Posterior cingulate gyrus (tissue), 11 donors: ENCODE measurements at regions not wholly inside any gene's neighbourhood (a gene's known extent, or its start where the extent isn't known, plus 50 kb on each side); places are given as distances from the start of the nearest gene placed in this dataset.

Source experiments
- DNase-seq, 10 donors: peaks; one replicate each; pipeline versions ENCODE4 v3.0.0 to v3.0.0-alpha.2; 2020 to 2021; ENCODE audit warnings: mixed read lengths in 3 of 10
- intact Hi-C: fragments of 100-400 bp; cut with DNase I; formaldehyde crosslinking; loops from one replicate; pipeline ENCODE4 v1.15.1; 2023

GRCh38 chr18:45167631-45168280 is 447.5 kb upstream of the SLC14A2 start:
- intact Hi-C loops = no loop called here

GRCh38 chr18:45168866-45169600 is 446.2 kb upstream of the SLC14A2 start:
- DNase-seq = no peak
- intact Hi-C loops = no loop called here

More at GRCh38 chr18:45167631-45168280, 447.5 kb upstream of the SLC14A2 start:
- DNase-seq = peak in 2 of 10 donors; percentile 22 to 62

DNA sequence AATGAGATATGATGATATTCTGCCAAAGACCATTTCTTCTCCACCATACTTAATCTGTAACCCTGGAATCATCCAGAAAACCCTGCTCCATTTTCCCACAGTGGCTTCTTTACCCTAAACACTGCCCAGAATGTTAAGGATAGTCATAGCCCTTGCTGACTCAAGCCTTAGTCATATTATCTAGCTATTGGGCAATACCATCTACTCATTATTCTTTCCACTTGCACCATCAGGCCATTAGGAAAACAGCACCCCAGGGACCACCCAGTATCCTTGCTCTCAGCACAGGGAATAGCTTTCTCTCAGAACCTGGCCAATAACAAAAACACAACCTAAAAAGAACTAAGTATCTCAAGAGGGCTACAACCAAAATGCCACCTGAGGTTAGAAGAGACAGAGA is 445.7 kb upstream of the SLC14A2 start:
- intact Hi-C loops = no loop called here
- DNase-seq = no peak

- intact Hi-C loops = no loop called here
- DNase-seq = no peak
These were observed 443.5 kb upstream of the SLC14A2 start for GRCh38 chr18:45171679-45172191.

DNA sequence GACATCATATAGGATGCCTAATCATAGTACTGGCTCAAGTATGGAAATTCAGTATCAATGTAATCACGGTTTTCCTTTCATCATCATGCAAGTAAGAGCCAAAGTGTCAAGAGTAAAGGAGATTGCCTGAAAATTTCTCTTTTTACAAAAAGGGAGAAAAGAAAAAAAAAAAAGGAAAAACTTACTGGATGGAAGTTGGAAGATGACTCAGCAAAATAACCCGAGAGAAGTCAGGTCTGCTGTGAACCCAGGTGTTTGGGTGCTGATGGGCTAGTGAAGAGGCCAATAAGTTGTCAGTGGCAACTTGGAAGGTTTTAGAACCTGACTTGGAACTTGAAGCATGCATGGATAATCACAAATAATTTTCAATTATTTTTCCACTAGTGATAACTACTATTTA is 441.9 kb upstream of the SLC14A2 start:
- intact Hi-C loops = no loop called here
- DNase-seq = no peak

DNA sequence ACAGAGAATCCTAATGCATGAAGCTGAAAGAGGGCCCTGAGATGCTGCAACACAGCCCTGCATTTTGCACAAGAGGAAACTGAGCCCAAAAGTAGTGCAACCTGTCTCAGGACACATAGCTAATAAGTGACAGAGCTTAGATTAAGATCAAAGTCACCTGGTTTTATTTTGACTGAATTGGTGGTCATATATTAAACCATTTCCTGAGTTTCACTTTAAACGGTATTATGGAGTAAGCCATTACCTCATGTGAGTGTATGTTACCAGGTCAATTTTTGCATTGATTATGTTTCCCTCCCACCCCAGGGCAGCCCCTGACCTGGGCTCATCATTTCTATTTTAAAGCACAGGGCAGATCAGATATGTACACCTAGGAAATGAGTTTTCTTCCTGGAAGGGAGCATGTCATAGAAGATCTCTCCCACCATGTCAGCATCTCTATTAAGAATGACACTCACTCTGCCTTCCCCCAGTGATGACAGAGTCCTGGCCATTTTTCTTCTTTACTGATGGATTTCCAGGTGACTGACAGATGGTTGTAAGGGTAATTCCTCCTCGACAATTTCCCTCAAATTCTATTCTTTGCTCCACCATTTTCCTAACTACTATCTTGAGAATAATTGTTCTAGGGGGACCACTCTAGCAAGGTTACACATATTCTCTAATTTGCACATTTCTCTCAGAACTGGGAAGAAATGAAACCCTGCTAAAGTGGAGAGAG is 441.3 kb upstream of the SLC14A2 start:
- no peak for DNase-seq
- intact Hi-C loops = no loop called here

- intact Hi-C loops = no loop called here
- DNase-seq = no peak
These were observed 440.6 kb upstream of the SLC14A2 start for GRCh38 chr18:45174629-45175136.

- intact Hi-C loops = no loop called here
- DNase-seq = no peak
These were observed 439.8 kb upstream of the SLC14A2 start for GRCh38 chr18:45175511-45175910.

GRCh38 chr18:45186832-45187231 is 428.4 kb upstream of the SLC14A2 start:
- DNase-seq = no peak
- intact Hi-C loops = no loop called here

- intact Hi-C loops = no loop called here
- no peak for DNase-seq
These were observed 423.5 kb upstream of the SLC14A2 start for GRCh38 chr18:45191795-45192194.

GRCh38 chr18:45197526-45197970 is 417.7 kb upstream of the SLC14A2 start:
- no peak for DNase-seq
- intact Hi-C loops = no loop called here

GRCh38 chr18:45198526-45198925 is 416.8 kb upstream of the SLC14A2 start:
- intact Hi-C loops = no loop called here

DNA sequence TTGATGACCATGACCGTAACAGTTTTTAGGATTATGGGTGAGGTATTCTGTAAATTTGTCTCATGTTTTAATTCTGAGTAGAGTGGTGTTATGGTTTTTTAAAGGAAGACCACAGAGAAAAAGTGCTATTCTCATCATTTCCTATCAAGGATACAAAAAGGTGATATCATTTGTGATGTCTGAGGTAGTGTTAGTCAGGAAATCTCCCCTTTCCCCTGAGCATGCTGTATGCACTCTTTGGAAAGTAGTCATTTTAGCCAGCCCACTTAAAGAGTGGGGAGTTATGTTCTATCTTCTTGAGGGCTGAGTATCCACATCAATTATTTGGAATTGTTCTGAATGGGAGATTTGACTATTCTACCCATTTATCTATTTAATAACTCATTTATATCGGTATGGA is 414.2 kb upstream of the SLC14A2 start:
- DNase-seq = no peak
- intact Hi-C loops = no loop called here

More at GRCh38 chr18:45198526-45198925, 416.8 kb upstream of the SLC14A2 start:
- no peak for DNase-seq

GRCh38 chr18:45201489-45201888 is 413.8 kb upstream of the SLC14A2 start:
- intact Hi-C loops = no loop called here
- DNase-seq = no peak

DNA sequence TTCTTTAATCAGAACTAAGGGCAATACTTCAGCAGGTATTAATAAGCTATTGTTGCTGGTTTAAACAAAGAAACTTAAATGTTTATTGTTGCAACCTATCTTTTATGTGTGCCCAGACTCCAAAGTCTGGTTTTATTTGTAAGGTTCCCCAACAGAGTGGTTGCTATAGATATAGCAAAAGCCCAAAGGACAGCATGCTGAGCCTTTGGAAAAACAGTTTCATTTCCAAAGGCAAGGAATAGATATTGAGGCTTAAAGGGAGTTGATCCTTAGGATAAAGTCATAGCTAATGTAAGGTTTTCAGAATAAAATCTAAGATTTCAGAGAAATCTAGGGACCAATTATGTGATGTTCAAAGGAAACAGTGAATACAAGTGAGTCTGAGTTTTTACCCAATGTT is 413.2 kb upstream of the SLC14A2 start:
- no peak for DNase-seq
- intact Hi-C loops = no loop called here

- no peak for DNase-seq
- intact Hi-C loops = no loop called here
These were observed 411.6 kb upstream of the SLC14A2 start for GRCh38 chr18:45203677-45204076.

GRCh38 chr18:45207328-45207727 is 407.9 kb upstream of the SLC14A2 start:
- no peak for DNase-seq
- intact Hi-C loops = no loop called here

DNA sequence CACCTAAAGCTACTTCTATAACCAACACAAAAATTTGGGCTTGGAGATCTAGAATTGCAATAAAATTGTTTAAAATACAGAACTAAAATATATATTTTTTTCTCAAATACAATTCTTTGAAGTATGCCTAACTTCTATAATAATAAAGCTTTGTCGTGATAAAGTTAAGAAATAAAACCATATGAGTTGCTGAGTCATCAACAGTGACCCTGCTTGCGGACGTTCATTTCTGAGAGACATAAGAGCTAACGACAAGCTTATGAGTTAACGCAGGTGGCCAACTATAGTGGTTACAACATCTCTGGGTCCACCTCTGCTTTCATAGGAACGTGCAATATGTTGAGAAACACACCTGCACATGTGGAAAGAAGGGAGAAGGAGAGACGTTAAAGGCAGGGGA is 407.1 kb upstream of the SLC14A2 start:
- no peak for DNase-seq
- intact Hi-C loops = no loop called here

DNA sequence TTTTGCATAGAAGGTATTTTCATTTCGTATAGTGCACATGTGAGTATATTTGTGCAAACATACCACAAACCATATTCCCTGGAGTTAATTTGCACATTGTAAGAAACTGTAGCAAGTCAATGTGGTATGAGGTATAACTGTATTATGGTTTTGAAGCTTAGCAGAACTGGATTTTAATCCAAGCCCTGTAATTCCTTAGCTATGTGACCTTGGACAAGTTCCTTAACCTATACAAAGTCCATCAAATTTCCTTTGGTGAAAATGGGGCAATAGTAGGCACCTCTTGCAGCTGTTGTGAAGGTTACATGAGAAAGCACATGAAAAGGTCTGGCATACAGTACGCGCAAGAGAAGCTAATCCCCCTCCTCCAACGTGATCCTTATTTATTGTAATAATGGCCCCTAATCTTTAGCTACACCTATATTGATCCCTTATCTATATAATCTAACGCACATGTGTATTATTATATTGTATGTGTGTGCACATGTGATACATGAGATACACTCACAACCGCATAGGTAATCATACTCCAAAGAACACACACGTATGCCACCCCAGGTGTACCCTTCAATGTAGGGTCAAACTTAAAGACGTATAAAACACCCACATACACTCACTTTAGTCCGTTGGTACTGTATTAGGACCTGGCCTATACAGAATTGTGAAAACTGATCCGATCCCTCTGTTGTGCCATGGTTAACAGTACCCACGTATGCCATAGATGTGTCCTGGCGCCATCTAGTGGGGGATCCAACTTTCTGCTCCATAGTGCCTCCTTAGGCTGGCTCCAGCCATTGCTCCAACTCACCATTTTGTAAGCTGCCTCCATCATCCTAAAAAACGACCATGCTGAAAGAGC is 402.9 kb upstream of the SLC14A2 start:
- peak in 9 of 10 donors; percentile 30 to 93 (median 73) for DNase-seq
- intact Hi-C loops = loop anchor here (5.0 to 10.0 kb wide), 2 partner anchors 535 to 1588 kb away; no protein-coding TSS in a partner anchor

DNA sequence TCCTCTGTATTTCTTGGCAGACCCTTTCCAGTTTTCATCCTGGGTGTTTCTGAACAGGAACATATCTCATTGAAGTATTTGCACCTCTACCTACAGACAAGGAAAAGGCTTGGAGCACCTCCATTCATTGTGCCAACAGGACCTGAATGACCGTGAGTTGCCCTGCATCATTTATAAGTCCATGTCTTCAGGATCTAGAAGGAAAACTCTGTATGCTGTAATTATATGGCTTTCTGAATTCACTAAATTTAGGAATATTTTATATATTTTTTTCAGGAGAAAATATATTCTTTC is 402.3 kb upstream of the SLC14A2 start:
- intact Hi-C loops = loop anchor here (5.0 to 10.0 kb wide), 2 partner anchors 536 to 1588 kb away; no protein-coding TSS in a partner anchor

More for the DNA sequence above, 402.3 kb upstream of the SLC14A2 start:
- no peak for DNase-seq
